HepG2 (cell line): ENCODE measurements at regions not wholly inside any gene's neighbourhood (a gene's known extent, or its start where the extent isn't known, plus 50 kb on each side); places are given as distances from the start of the nearest gene placed in this dataset.

ENCODE experiments used
- ATAC-seq: fragments of 200-7000 bp; cut with Tn5 transposase; 3 replicates; pipeline ENCODE4 v1.9.1; 2020; ENCODE audit warnings: mild to moderate bottlenecking, moderate library complexity
- BruUV-seq: library from RNA; stranded (reverse); fragments of 400-500 nt; replicated peaks from 2 replicates; lab custom pipeline; 2021; lab: Mats Ljungman, UMichigan
- CTCF ChIA-PET: fragments of 300-600 bp; formaldehyde crosslinking; extraction: SDS; loops from one replicate; lab custom pipeline; 2021; ENCODE audit warnings: low total read pairs, inconsistent platforms, low intra/inter-chr PET ratio; lab: Yijun Ruan, JAX
- POLR2A ChIA-PET: fragments of 350-600 bp; sonication (Branson Sonifier 250); formaldehyde crosslinking; loops from one replicate; lab custom pipeline; 2020; ENCODE audit warnings: antibody characterized with exemption, inconsistent platforms; lab: Yijun Ruan, JAX
- DNase-seq: peaks from one replicate; pipeline ENCODE4 v3.0.0-alpha.2; 2015; ENCODE audit warnings: low spot score
- FAIRE-seq: peaks from 3 replicates; lab custom pipeline; 2011; peaks lifted over from hg19 to GRCh38; lab: Jason Lieb, UNC
- H2AFZ ChIP-seq: one replicate; pipeline ENCODE4 v1.6.1; 2011; ENCODE audit warnings: low read length, inconsistent platforms
- H3K27ac ChIP-seq: fragments of 300-600 bp; 3 replicates; pipeline ENCODE4 v1.8.0; 2011; ENCODE audit warnings: mixed run types, mild to moderate bottlenecking, mixed read lengths, low read length, inconsistent platforms; ENCODE audit not compliant: insufficient read depth; ENCODE audit errors: extremely low read length
- H3K27me3 ChIP-seq, 2 experiments: fragments of 200-600 bp in 1 of 2; 2 replicates in 1 of 2; 3 replicates in 1 of 2; pipeline versions ENCODE4 v1.6.0 to v1.8.0; 2011; ENCODE audit warnings: low read length in 2 of 2, mild to moderate bottlenecking in 2 of 2, moderate library complexity in 2 of 2, inconsistent platforms in 1 of 2; ENCODE audit not compliant: insufficient read depth in 2 of 2, control insufficient read depth in 1 of 2
- H3K36me3 ChIP-seq, 2 experiments: fragments of 200-600 bp in 1 of 2; replicated peaks in 1 of 2; 2 replicates in 1 of 2; 3 replicates in 1 of 2; pipeline versions ENCODE4 v1.5.1 to v1.8.0; 2011; ENCODE audit warnings: low read length in 2 of 2, inconsistent platforms in 1 of 2; ENCODE audit not compliant: insufficient read depth in 2 of 2, control insufficient read depth in 1 of 2
- H3K4me1 ChIP-seq: 2 replicates; pipeline ENCODE4 v1.5.1; 2012; ENCODE audit warnings: low read length, inconsistent platforms; ENCODE audit not compliant: insufficient read depth
- H3K4me2 ChIP-seq: 2 replicates; pipeline ENCODE4 v1.6.0; 2011; ENCODE audit warnings: low read depth, low read length, inconsistent platforms
- H3K4me3 ChIP-seq, 3 experiments: fragments of 200-600 bp in 1 of 3; sonication (generic), shearing (Covaris generic) in 1 of 3; replicated peaks in 1 of 3; 2 replicates each; pipeline ENCODE4 v1.5.1; 2011 to 2016; ENCODE audit warnings: low read length in 3 of 3, inconsistent platforms in 2 of 3, low read depth in 2 of 3, mild to moderate bottlenecking in 2 of 3, control low read depth in 1 of 3, mixed read lengths in 1 of 3; ENCODE audit not compliant: insufficient read depth in 1 of 3
- H3K79me2 ChIP-seq: one replicate; pipeline ENCODE4 v1.6.1; 2011; ENCODE audit warnings: low read length, inconsistent platforms; ENCODE audit not compliant: insufficient read depth
- H3K9ac ChIP-seq: 2 replicates; pipeline ENCODE4 v1.6.0; 2011; ENCODE audit warnings: mild to moderate bottlenecking, low read depth, low read length, inconsistent platforms; ENCODE audit not compliant: insufficient read depth
- H3K9me3 ChIP-seq: 2 replicates; pipeline ENCODE4 v1.5.1; 2012; ENCODE audit warnings: mild to moderate bottlenecking, low read length
- H4K20me1 ChIP-seq: 2 replicates; pipeline ENCODE4 v1.6.0; 2011; ENCODE audit warnings: inconsistent platforms, mild to moderate bottlenecking, low read length, moderate library complexity; ENCODE audit not compliant: insufficient read depth
- ARNT ChIP-seq: fragments of 450-650 bp; IDR thresholded peaks from 2 replicates; pipeline ENCODE4 v1.6.1; 2017
- ATM ChIP-seq: fragments of 450-650 bp; IDR thresholded peaks from 2 replicates; pipeline ENCODE4 v1.7.1; 2017; ENCODE audit warnings: mild to moderate bottlenecking, borderline replicate concordance
- EP300 ChIP-seq, 3 experiments: sonication (generic) in 1 of 3; formaldehyde crosslinking in 1 of 3; IDR thresholded peaks; 2 replicates each; pipeline versions ENCODE4 v1.5.1 to v1.6.1; 2011 to 2020; ENCODE audit warnings: low read depth in 2 of 3, low read length in 2 of 3, borderline replicate concordance in 1 of 3, improper control_type of control experiment in 1 of 3, mild to moderate bottlenecking in 1 of 3, missing genetic modification reagents in 1 of 3, moderate library complexity in 1 of 3
- FOXO1 ChIP-seq: sonication (generic); formaldehyde crosslinking; IDR thresholded peaks from 2 replicates; pipeline ENCODE4 v1.4.0; 2020; ENCODE audit warnings: missing genetic modification reagents
- MTA3 ChIP-seq: sonication (generic); formaldehyde crosslinking; IDR thresholded peaks from 2 replicates; pipeline ENCODE4 v1.4.0; 2020; ENCODE audit warnings: missing genetic modification reagents
- PAWR ChIP-seq: sonication (generic); formaldehyde crosslinking; IDR thresholded peaks from 2 replicates; pipeline ENCODE4 v1.4.0; 2020; ENCODE audit warnings: missing genetic modification reagents, mild to moderate bottlenecking, borderline replicate concordance
- SP140L ChIP-seq: sonication (generic); formaldehyde crosslinking; IDR thresholded peaks from 2 replicates; pipeline ENCODE4 v1.4.0; 2020; ENCODE audit warnings: missing genetic modification reagents, borderline replicate concordance
- TEAD2 ChIP-seq: sonication (generic); formaldehyde crosslinking; IDR thresholded peaks from 2 replicates; pipeline ENCODE4 v1.9.0; 2021; ENCODE audit warnings: missing genetic modification reagents
- ZNF329 ChIP-seq: sonication (generic); formaldehyde crosslinking; IDR thresholded peaks from 2 replicates; pipeline ENCODE4 v1.9.0; 2021; ENCODE audit warnings: low read depth, mild to moderate bottlenecking, missing genetic modification reagents
- ZNF747 ChIP-seq: sonication (generic); formaldehyde crosslinking; IDR thresholded peaks from 2 replicates; pipeline ENCODE4 v1.8.1; 2023; ENCODE audit warnings: missing genetic modification reagents, mild to moderate bottlenecking, borderline replicate concordance
- ZNF772 ChIP-seq: sonication (generic); formaldehyde crosslinking; IDR thresholded peaks from 2 replicates; pipeline ENCODE4 v1.5.0; 2020; ENCODE audit warnings: mild to moderate bottlenecking, missing genetic modification reagents
- WGBS: methylation state at CpG from one replicate; pipeline ENCODE4 v1.1.6; 2017; ENCODE audit warnings: low lambda C conversion rate; 5-methylcytosine and 5-hydroxymethylcytosine counted together
- in situ Hi-C: cut with HindIII; loops from 2 replicates; pipeline ENCODE4 v1.10.0; 2017; ENCODE audit warnings: low pct_unique_long_range_greater_than_20kb; ENCODE audit not compliant: extremely low pct_ligation_motif_present
- intact Hi-C: fragments of 100-400 bp; cut with micrococcal nuclease; formaldehyde crosslinking; loops from one replicate; pipeline ENCODE4 v1.10.0; 2022; ENCODE audit not compliant: unreplicated experiment
- TF ChIP-seq, protein P1 (sequence below): sonication (generic); formaldehyde crosslinking; IDR thresholded peaks from 2 replicates; pipeline ENCODE4 v1.8.0; 2022; ENCODE audit warnings: mild to moderate bottlenecking, missing genetic modification reagents
- TF ChIP-seq, protein P2 (sequence below): sonication (generic); formaldehyde crosslinking; IDR thresholded peaks from 2 replicates; pipeline ENCODE4 v1.4.0; 2020; ENCODE audit warnings: missing genetic modification reagents

DNA sequence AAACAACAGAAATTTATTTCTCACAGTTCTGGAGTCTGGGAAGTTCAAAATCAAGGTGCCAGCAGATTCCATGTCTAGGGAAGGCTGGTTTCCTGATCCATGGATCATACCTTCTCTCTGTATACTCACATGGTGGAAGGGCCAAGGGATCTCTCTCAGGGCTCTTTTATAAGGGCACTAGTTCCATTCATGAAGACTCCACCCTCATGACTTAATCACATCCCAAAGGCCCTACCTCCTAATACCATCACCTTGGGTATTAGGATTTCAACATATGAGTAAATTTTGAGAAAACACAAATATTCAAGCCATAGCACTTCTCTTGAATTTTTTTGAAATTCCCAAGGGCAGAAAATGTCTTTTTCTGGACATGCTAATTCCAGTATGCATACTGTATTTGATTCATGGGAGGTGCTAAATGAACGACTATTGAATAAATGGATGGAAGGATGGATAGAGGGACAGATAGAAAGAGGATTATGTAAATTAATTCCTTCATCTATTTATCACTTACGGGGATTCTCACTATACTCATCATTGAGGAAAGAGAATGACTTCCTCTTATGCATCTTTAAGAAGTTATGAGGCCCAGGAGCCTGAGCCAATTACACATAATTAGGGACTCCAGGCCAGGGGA, 182.8 kb downstream of the NRIP1 start:
- peaks cover 46% of the 10 kb centered on the region for H3K4me1 ChIP-seq
- CTCF ChIA-PET = no interaction called here
- ATAC-seq (no peak), FAIRE-seq (no peak), DNase-seq (no peak)
- H3K4me3 ChIP-seq = no peak overlapping the region
- H3K9me3 ChIP-seq = no peaks in the 10 kb centered on the region
- no peak overlapping the region for H3K27ac ChIP-seq
- no peaks in the 10 kb centered on the region for H3K36me3 ChIP-seq
- no peak overlapping the region for H2AFZ ChIP-seq
- POLR2A ChIA-PET = no interaction called here
- no peak overlapping the region for H3K4me2 ChIP-seq
- no peaks in the 10 kb centered on the region for H3K27me3 ChIP-seq
- in situ Hi-C loops (no loop called here), intact Hi-C loops (no loop called here)
- no peak for TF ChIP-seq ARNT
- TF ChIP-seq, protein P1, sequence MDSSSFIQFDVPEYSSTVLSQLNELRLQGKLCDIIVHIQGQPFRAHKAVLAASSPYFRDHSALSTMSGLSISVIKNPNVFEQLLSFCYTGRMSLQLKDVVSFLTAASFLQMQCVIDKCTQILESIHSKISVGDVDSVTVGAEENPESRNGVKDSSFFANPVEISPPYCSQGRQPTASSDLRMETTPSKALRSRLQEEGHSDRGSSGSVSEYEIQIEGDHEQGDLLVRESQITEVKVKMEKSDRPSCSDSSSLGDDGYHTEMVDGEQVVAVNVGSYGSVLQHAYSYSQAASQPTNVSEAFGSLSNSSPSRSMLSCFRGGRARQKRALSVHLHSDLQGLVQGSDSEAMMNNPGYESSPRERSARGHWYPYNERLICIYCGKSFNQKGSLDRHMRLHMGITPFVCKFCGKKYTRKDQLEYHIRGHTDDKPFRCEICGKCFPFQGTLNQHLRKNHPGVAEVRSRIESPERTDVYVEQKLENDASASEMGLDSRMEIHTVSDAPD = no peak
- TF ChIP-seq ZNF747 (CRISPR knock-in tag) = no peak
- TF ChIP-seq ATM = no peak
- no peak for TF ChIP-seq SP140L
- no peak for TF ChIP-seq TEAD2 (CRISPR knock-in tag)
- TF ChIP-seq PAWR (CRISPR knock-in tag) = no peak
- no peak for TF ChIP-seq ZNF329
- no peak for TF ChIP-seq FOXO1 (CRISPR knock-in tag)
- no peaks in the 10 kb centered on the region for H4K20me1 ChIP-seq
- H3K9ac ChIP-seq = no peak overlapping the region
- H3K79me2 ChIP-seq = no peaks in the 10 kb centered on the region
- 95% methylated on average over 2 of the region's 2 CpGs for WGBS
- BruUV-seq = no TSS peak

DNA sequence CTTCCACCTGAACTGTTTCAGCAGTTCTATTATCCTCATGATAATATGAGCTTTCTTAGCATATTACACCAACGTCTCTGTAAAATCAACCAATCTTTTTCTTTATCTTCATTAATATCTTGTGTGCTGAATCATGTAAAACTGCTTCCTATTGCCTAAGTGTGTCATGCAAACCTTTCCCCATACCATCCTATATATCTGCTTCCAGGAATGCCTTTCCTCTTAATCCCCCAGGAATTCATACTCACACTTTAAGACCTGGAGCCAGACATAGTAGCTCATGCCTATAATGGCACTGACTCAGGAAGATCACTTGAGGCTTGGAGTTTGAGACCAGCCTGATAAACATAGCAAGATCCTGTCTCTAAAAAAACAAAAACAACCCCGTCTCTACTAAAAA, 183.9 kb downstream of the NRIP1 start:
- CTCF ChIA-PET = no interaction called here
- H3K27me3 ChIP-seq = no peaks in the 10 kb centered on the region
- H3K4me2 ChIP-seq = no peak overlapping the region
- H3K9ac ChIP-seq = no peak overlapping the region
- 92% methylated on average over 2 of the region's 2 CpGs for WGBS
- no peak overlapping the region for H2AFZ ChIP-seq
- in situ Hi-C loops = no loop called here
- POLR2A ChIA-PET = interaction anchor here (5.7 kb wide), 1 partner anchor 8 kb away, joined by 82 read pairs; no protein-coding TSS in a partner anchor
- H3K4me1 ChIP-seq = peaks cover 52% of the 10 kb centered on the region
- no peak for DNase-seq
- H3K4me3 ChIP-seq = no peak overlapping the region
- intact Hi-C loops = no loop called here
- H3K36me3 ChIP-seq = no peaks in the 10 kb centered on the region
- no peaks in the 10 kb centered on the region for H4K20me1 ChIP-seq
- no peak for ATAC-seq
- H3K9me3 ChIP-seq = no peaks in the 10 kb centered on the region
- no TSS peak for BruUV-seq
- H3K79me2 ChIP-seq = peaks cover 8% of the 10 kb centered on the region
- no peak for FAIRE-seq
- H3K27ac ChIP-seq = no peak overlapping the region
- TF ChIP-seq EP300 (IDR thresholded peaks at IDR 0.05; ENCODE audit: low read depth in 2 of 2, low read length in 2 of 2) = no peak
- TF ChIP-seq EP300 (CRISPR knock-in tag; IDR thresholded peaks at IDR 0.05; ENCODE audit: borderline replicate concordance) = no peak
- no peak for TF ChIP-seq MTA3 (CRISPR knock-in tag)
- TF ChIP-seq, protein P2, sequence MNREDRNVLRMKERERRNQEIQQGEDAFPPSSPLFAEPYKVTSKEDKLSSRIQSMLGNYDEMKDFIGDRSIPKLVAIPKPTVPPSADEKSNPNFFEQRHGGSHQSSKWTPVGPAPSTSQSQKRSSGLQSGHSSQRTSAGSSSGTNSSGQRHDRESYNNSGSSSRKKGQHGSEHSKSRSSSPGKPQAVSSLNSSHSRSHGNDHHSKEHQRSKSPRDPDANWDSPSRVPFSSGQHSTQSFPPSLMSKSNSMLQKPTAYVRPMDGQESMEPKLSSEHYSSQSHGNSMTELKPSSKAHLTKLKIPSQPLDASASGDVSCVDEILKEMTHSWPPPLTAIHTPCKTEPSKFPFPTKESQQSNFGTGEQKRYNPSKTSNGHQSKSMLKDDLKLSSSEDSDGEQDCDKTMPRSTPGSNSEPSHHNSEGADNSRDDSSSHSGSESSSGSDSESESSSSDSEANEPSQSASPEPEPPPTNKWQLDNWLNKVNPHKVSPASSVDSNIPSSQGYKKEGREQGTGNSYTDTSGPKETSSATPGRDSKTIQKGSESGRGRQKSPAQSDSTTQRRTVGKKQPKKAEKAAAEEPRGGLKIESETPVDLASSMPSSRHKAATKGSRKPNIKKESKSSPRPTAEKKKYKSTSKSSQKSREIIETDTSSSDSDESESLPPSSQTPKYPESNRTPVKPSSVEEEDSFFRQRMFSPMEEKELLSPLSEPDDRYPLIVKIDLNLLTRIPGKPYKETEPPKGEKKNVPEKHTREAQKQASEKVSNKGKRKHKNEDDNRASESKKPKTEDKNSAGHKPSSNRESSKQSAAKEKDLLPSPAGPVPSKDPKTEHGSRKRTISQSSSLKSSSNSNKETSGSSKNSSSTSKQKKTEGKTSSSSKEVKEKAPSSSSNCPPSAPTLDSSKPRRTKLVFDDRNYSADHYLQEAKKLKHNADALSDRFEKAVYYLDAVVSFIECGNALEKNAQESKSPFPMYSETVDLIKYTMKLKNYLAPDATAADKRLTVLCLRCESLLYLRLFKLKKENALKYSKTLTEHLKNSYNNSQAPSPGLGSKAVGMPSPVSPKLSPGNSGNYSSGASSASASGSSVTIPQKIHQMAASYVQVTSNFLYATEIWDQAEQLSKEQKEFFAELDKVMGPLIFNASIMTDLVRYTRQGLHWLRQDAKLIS (CRISPR knock-in tag) = no peak
- no peak for TF ChIP-seq ZNF772 (CRISPR knock-in tag)
